ENCODE measurements at regions not wholly inside any gene's neighbourhood (a gene's known extent, or its start where the extent isn't known, plus 50 kb on each side); places are given as distances from the start of the nearest gene placed in this dataset.

DNA sequence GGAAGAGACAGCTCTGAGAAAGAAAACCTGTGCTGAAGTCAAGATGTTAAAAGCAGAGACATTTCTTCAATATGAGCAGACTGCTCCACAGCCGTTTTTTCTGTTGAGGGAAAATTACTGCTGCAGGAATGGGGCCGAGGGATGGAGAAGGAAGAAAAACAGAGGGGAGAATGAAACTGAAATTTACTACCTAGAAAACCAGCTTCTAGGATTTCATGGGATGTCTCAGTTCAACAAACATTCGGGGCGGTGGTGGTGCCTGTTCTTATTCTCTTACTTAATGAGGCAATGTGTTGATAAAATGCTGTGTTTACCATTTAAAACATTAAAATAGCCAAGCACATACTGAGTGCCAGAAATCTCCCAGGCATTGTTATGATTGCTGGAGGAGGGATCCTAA, 557.1 kb upstream of the MEX3C start:
- Mint-ChIP-seq H3K27me3 (ENCODE audit: low read depth) (no peaks in the 10 kb centered on the region), H3K9me3 (no peaks in the 10 kb centered on the region), H3K36me3 (ENCODE audit: insufficient read depth in 1 of 3, low read depth in 3 of 3) (no peaks in the 10 kb centered on the region), H3K4me3 (no peak overlapping the region), H3K27ac (no peak overlapping the region), H3K4me1 (peaks cover 7 to 17% of the 10 kb centered on the region in 2 experiments)
- no peak for DNase-seq
- Histone ChIP-seq H3K14ac (ENCODE audit: insufficient read depth, low read length) (no peak overlapping the region), H3K9me3 (ENCODE audit: control insufficient read depth, low read depth, low read length) (no peaks in the 10 kb centered on the region), H2BK20ac (ENCODE audit: low read depth, low read length, poor library complexity, severe bottlenecking) (no peak overlapping the region), H4K20me1 (ENCODE audit: control insufficient read depth, insufficient read depth, insufficient read length) (no peaks in the 10 kb centered on the region), H3K27ac (ENCODE audit: insufficient read length, low read depth, low read length) (no peak overlapping the region), H3K79me1 (ENCODE audit: insufficient read depth, low read depth, low read length, poor library complexity, severe bottlenecking) (no peaks in the 10 kb centered on the region), H2BK5ac (ENCODE audit: insufficient read length, low read length) (no peak overlapping the region), H3K4ac (ENCODE audit: low read depth, low read length) (no peak overlapping the region), H3K18ac (ENCODE audit: insufficient read length, low read depth, low read length) (no peak overlapping the region), H3K9ac (ENCODE audit: extremely low read depth, insufficient read length, low read length) (no peak overlapping the region), H3K4me2 (ENCODE audit: insufficient read depth, insufficient read length, low read length) (no peak overlapping the region), H3T11ph (ENCODE audit: low read length) (no peak overlapping the region), H2BK120ac (ENCODE audit: low read depth, low read length, poor library complexity, severe bottlenecking) (no peak overlapping the region), H2AK5ac (ENCODE audit: insufficient read length, low read length) (no peak overlapping the region), H2BK12ac (ENCODE audit: insufficient read length, low read depth, low read length) (no peak overlapping the region), H2AFZ (ENCODE audit: low read length) (no peak overlapping the region), H3K4me1 (ENCODE audit: insufficient read depth, low read length) (no peaks in the 10 kb centered on the region; the same call in 1 of the 2 replicates), H3K23ac (ENCODE audit: insufficient read length, low read depth, low read length) (no peak overlapping the region), H4K5ac (ENCODE audit: insufficient read length, low read depth, low read length) (no peak overlapping the region), H3K23me2 (ENCODE audit: insufficient read length, low read depth, low read length, poor library complexity, severe bottlenecking) (no peaks in the 10 kb centered on the region), H3K79me2 (ENCODE audit: insufficient read depth, low read length) (no peaks in the 10 kb centered on the region), H2BK15ac (ENCODE audit: low read depth, low read length) (no peak overlapping the region), H4K8ac (replicated peaks; ENCODE audit: insufficient read length, low read depth, low read length) (no peak overlapping the region), H3K27me3 (ENCODE audit: insufficient read depth, low read length) (no peaks in the 10 kb centered on the region), H4K91ac (ENCODE audit: insufficient read length, low read depth, low read length) (no peak overlapping the region), H3K56ac (ENCODE audit: insufficient read length, low read depth, low read length) (no peak overlapping the region)
- TF ChIP-seq, protein P1, sequence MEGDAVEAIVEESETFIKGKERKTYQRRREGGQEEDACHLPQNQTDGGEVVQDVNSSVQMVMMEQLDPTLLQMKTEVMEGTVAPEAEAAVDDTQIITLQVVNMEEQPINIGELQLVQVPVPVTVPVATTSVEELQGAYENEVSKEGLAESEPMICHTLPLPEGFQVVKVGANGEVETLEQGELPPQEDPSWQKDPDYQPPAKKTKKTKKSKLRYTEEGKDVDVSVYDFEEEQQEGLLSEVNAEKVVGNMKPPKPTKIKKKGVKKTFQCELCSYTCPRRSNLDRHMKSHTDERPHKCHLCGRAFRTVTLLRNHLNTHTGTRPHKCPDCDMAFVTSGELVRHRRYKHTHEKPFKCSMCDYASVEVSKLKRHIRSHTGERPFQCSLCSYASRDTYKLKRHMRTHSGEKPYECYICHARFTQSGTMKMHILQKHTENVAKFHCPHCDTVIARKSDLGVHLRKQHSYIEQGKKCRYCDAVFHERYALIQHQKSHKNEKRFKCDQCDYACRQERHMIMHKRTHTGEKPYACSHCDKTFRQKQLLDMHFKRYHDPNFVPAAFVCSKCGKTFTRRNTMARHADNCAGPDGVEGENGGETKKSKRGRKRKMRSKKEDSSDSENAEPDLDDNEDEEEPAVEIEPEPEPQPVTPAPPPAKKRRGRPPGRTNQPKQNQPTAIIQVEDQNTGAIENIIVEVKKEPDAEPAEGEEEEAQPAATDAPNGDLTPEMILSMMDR (conservative IDR thresholded peaks at IDR 0.05), result no peak
- WGBS (ENCODE audit: extremely low coverage, insufficient read length, low lambda C conversion rate), result no CpG with 5 or more reads among the region's 4 CpGs
